B cell (primary cell): ENCODE measurements at regions not wholly inside any gene's neighbourhood (a gene's known extent, or its start where the extent isn't known, plus 50 kb on each side); places are given as distances from the start of the nearest gene placed in this dataset.

Source experiments
- ATAC-seq: fragments of 200-7000 bp; cut with Tn5 transposase; one replicate; pipeline ENCODE4 v1.10.0; 2021; ENCODE audit warnings: low read depth, mild to moderate bottlenecking, moderate number of reproducible peaks, moderate library complexity
- CTCF ChIA-PET: fragments of 350-600 bp; sonication (Branson Sonifier 250); formaldehyde crosslinking; loops from one replicate; lab custom pipeline; 2021; ENCODE audit warnings: antibody characterized with exemption, inconsistent platforms; lab: Charles Lee
- POLR2A ChIA-PET: fragments of 350-600 bp; sonication (Branson Sonifier 250); formaldehyde crosslinking; loops from one replicate; lab custom pipeline; 2021; ENCODE audit warnings: antibody characterized with exemption; lab: Charles Lee
- DNase-seq: peaks from one replicate; pipeline ENCODE4 v3.0.0; 2013
- H2AFZ ChIP-seq: 2 replicates; pipeline ENCODE4 v1.6.1; 2012; ENCODE audit warnings: mild to moderate bottlenecking, low read depth, low read length; ENCODE audit not compliant: insufficient read depth, poor library complexity, severe bottlenecking
- H3K27ac ChIP-seq, 2 donors: 1 replicate in 1 of 2; 2 replicates in 1 of 2; pipeline ENCODE4 v1.5.1; 2012 to 2013; ENCODE audit warnings: low read length in 2 of 2, mild to moderate bottlenecking in 2 of 2, moderate library complexity in 1 of 2
- H3K27me3 ChIP-seq, 4 experiments: fragments of 200-600 bp in 1 of 4; sonication (generic) in 1 of 4; replicated peaks in 1 of 4; 1 replicate in 2 of 4; 2 replicates in 2 of 4; pipeline versions ENCODE4 v1.6.1 to v1.7.0; 2013 to 2016; ENCODE audit warnings: low read length in 3 of 4, mild to moderate bottlenecking in 2 of 4, mixed read lengths in 1 of 4, moderate library complexity in 1 of 4; ENCODE audit not compliant: insufficient read depth in 4 of 4, control insufficient read depth in 3 of 4; ENCODE audit errors: control extremely low read depth in 1 of 4
- H3K36me3 ChIP-seq, 2 experiments: replicated peaks in 1 of 2; 1 replicate in 1 of 2; 2 replicates in 1 of 2; pipeline versions ENCODE4 v1.6.1 to v1.7.1; 2013; ENCODE audit warnings: low read length in 1 of 2; ENCODE audit not compliant: insufficient read depth in 2 of 2, control insufficient read depth in 1 of 2; ENCODE audit errors: control extremely low read depth in 1 of 2, extremely low read depth in 1 of 2
- H3K4me1 ChIP-seq, 2 donors: fragments of 200-600 bp in 1 of 2; sonication (generic) in 1 of 2; 1 replicate in 1 of 2; 2 replicates in 1 of 2; pipeline versions ENCODE4 v1.5.1 to v1.6.1; 2013 to 2017; ENCODE audit warnings: low read length in 2 of 2; ENCODE audit not compliant: control insufficient read depth in 2 of 2, insufficient read depth in 2 of 2
- H3K4me2 ChIP-seq: replicated peaks from 2 replicates; pipeline ENCODE3; 2012; ENCODE audit warnings: mild to moderate bottlenecking, low read depth, low read length; ENCODE audit not compliant: poor library complexity, severe bottlenecking
- H3K4me3 ChIP-seq, 5 experiments: fragments of 200-600 bp in 1 of 5; sonication (generic) in 1 of 5; 1 replicate in 3 of 5; 2 replicates in 2 of 5; pipeline versions ENCODE4 v1.5.1 to v1.7.0; 2011 to 2016; ENCODE audit warnings: low read length in 4 of 5, mild to moderate bottlenecking in 4 of 5, low read depth in 2 of 5, control low read depth in 1 of 5, moderate library complexity in 1 of 5; ENCODE audit not compliant: insufficient read depth in 1 of 5; ENCODE audit errors: control extremely low read depth in 1 of 5, extremely low read depth in 1 of 5
- H3K79me2 ChIP-seq: fragments of 200-600 bp; sonication (generic); one replicate; pipeline ENCODE4 v1.6.0; 2016; ENCODE audit warnings: low read length; ENCODE audit not compliant: control insufficient read depth, insufficient read depth
- H3K9ac ChIP-seq: fragments of 200-600 bp; sonication (generic); 2 replicates; pipeline ENCODE4 v1.6.1; 2017; ENCODE audit warnings: mild to moderate bottlenecking, low read length, moderate library complexity
- H3K9me3 ChIP-seq, 3 donors: one replicate each; pipeline versions ENCODE4 v1.6.1 to v1.7.1; 2013; ENCODE audit warnings: low read length in 2 of 3; ENCODE audit not compliant: control insufficient read depth in 2 of 3, insufficient read depth in 1 of 3; ENCODE audit errors: control extremely low read depth in 1 of 3
- H4K20me1 ChIP-seq: 2 replicates; pipeline ENCODE4 v1.6.0; 2012; ENCODE audit warnings: mild to moderate bottlenecking, low read length; ENCODE audit not compliant: insufficient read depth, control insufficient read depth, poor library complexity, severe bottlenecking
- H3K27ac Mint-ChIP-seq: one replicate; pipeline ENCODE4 v1.8.0; 2021; ENCODE audit warnings: mixed read lengths
- H3K27me3 Mint-ChIP-seq: one replicate; pipeline ENCODE4 v1.8.0; 2021; ENCODE audit warnings: mixed read lengths
- H3K4me1 Mint-ChIP-seq: one replicate; pipeline ENCODE4 v1.8.0; 2021; ENCODE audit warnings: mixed read lengths
- H3K4me3 Mint-ChIP-seq: one replicate; pipeline ENCODE4 v1.8.0; 2021; ENCODE audit warnings: mixed read lengths
- H3K9me3 Mint-ChIP-seq: one replicate; pipeline ENCODE4 v1.8.0; 2022; ENCODE audit warnings: mixed read lengths; ENCODE audit not compliant: insufficient read depth
- CTCF ChIP-seq: fragments of 200-600 bp; IDR thresholded peaks from one replicate; pipeline ENCODE4 v1.8.0; 2022; ENCODE audit warnings: antibody characterized with exemption, mild to moderate bottlenecking
- EZH2 ChIP-seq: IDR thresholded peaks from 2 replicates; pipeline ENCODE4 v1.6.1; 2012; ENCODE audit warnings: borderline replicate concordance, low read depth, mild to moderate bottlenecking, moderate library complexity, low read length; ENCODE audit not compliant: insufficient read depth, poor library complexity, severe bottlenecking
- WGBS: methylation state at CpG from one replicate; pipeline ENCODE4 v1.1.5; 2013; ENCODE audit warnings: missing lambda C conversion rate; ENCODE audit not compliant: insufficient coverage; 5-methylcytosine and 5-hydroxymethylcytosine counted together
- intact Hi-C: fragments of 100-400 bp; cut with micrococcal nuclease; formaldehyde crosslinking; loops from one replicate; pipeline ENCODE4 v1.10.0; 2022

- Mint-ChIP-seq H3K27me3 (no peaks in the 10 kb centered on the region), H3K4me3 (no peak overlapping the region), H3K27ac (no peak overlapping the region), H3K4me1 (no peaks in the 10 kb centered on the region), H3K9me3 (peaks cover 13% of the 10 kb centered on the region)
- POLR2A ChIA-PET = no interaction called here
- CTCF ChIA-PET = no interaction called here
- Histone ChIP-seq H3K27ac (no peak overlapping the region), H3K79me2 (no peaks in the 10 kb centered on the region), H3K36me3 (no peaks in the 10 kb centered on the region), H3K9ac (no peak overlapping the region), H3K4me1 (no peaks in the 10 kb centered on the region), H3K9me3 (peaks cover under 1 to 26% (median 3%) of the 10 kb centered on the region in 3 donors), H3K27me3 (no peaks in the 10 kb centered on the region), H4K20me1 (no peaks in the 10 kb centered on the region), H3K4me2 (no peak overlapping the region), H3K4me3 (no peak overlapping the region), H2AFZ (no peak overlapping the region)
- intact Hi-C loops = no loop called here
- DNase-seq (no peak), ATAC-seq (no peak)
- WGBS = 92% methylated on average over 14 of the region's 20 CpGs
- TF ChIP-seq CTCF (no peak), EZH2 (no peak)
Measured at GRCh38 chr10:31678575-31679516, 249.8 kb downstream of the ARHGAP12 start.

- Histone ChIP-seq H4K20me1 (no peaks in the 10 kb centered on the region), H3K9ac (no peak overlapping the region), H3K36me3 (no peaks in the 10 kb centered on the region), H3K27me3 (no peaks in the 10 kb centered on the region), H3K4me1 (no peaks in the 10 kb centered on the region), H3K4me2 (no peak overlapping the region), H3K27ac (no peak overlapping the region), H3K9me3 (peaks cover 0 to 20% (median 3%) of the 10 kb centered on the region in 3 donors), H3K4me3 (no peak overlapping the region), H2AFZ (no peak overlapping the region), H3K79me2 (no peaks in the 10 kb centered on the region)
- H3K4me1 Mint-ChIP-seq = no peaks in the 10 kb centered on the region
- peaks cover 3% of the 10 kb centered on the region for H3K27me3 Mint-ChIP-seq
- ChIA-PET POLR2A (no interaction called here), CTCF (no interaction called here)
- ATAC-seq (no peak), DNase-seq (no peak)
- peaks cover 9% of the 10 kb centered on the region for H3K9me3 Mint-ChIP-seq
- 92% methylated on average over 12 of the region's 12 CpGs for WGBS
- no peak overlapping the region for H3K4me3 Mint-ChIP-seq
- no peak overlapping the region for H3K27ac Mint-ChIP-seq
- TF ChIP-seq CTCF = no peak
- no peak for TF ChIP-seq EZH2
- intact Hi-C loops = no loop called here
Measured at GRCh38 chr10:31678139-31678536, 250.5 kb downstream of the ARHGAP12 start.
